ENCODE measurements at regions not wholly inside any gene's neighbourhood (a gene's known extent, or its start where the extent isn't known, plus 50 kb on each side); places are given as distances from the start of the nearest gene placed in this dataset.

DNA sequence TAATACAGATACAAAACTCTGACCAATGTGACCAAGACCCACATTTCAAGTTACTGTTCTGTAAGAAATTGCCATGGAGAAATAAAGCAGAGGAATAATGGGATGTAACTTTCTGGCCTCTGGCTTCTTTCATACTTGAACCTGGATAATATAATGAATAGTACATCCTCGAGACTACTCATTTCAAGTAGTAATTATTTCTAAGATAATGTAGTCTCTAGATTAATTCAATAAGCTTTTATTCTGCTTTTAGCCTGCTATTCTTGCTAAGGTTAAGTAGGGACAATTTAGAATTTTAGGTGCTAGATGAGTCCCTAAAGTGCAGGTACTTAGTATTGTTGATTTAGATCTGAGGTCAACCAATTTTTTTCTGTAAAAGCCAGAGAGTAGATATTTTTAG lies 178.7 kb upstream of the IL15 start:
- TF ChIP-seq, protein P1, sequence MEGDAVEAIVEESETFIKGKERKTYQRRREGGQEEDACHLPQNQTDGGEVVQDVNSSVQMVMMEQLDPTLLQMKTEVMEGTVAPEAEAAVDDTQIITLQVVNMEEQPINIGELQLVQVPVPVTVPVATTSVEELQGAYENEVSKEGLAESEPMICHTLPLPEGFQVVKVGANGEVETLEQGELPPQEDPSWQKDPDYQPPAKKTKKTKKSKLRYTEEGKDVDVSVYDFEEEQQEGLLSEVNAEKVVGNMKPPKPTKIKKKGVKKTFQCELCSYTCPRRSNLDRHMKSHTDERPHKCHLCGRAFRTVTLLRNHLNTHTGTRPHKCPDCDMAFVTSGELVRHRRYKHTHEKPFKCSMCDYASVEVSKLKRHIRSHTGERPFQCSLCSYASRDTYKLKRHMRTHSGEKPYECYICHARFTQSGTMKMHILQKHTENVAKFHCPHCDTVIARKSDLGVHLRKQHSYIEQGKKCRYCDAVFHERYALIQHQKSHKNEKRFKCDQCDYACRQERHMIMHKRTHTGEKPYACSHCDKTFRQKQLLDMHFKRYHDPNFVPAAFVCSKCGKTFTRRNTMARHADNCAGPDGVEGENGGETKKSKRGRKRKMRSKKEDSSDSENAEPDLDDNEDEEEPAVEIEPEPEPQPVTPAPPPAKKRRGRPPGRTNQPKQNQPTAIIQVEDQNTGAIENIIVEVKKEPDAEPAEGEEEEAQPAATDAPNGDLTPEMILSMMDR (conservative IDR thresholded peaks at IDR 0.05; ENCODE audit: low read depth, low read length) = no peak
- no peak for TF ChIP-seq EZH2 (IDR thresholded peaks at IDR 0.05; ENCODE audit: borderline replicate concordance, low read depth, low read length, poor library complexity, severe bottlenecking)

Measured in A673 (cell line).